ENCODE measurements at regions not wholly inside any gene's neighbourhood (a gene's known extent, or its start where the extent isn't known, plus 50 kb on each side); places are given as distances from the start of the nearest gene placed in this dataset.

GRCh38 chr3:83913381-83913780 lies 1045.4 kb upstream of the CADM2 start:
- Mint-ChIP-seq H3K4me1 (no peaks in the 10 kb centered on the region), H3K36me3 (no peaks in the 10 kb centered on the region), H3K27me3 (ENCODE audit: low read depth in 2 of 2) (no peaks in the 10 kb centered on the region), H3K4me3 (no peak overlapping the region), H3K9me3 (peaks cover 5 to 10% of the 10 kb centered on the region in 2 donors), H3K27ac (no peak overlapping the region)
- no peak for DNase-seq
- intact Hi-C loops (cut with micrococcal nuclease) = no loop called here
- WGBS (ENCODE audit: insufficient coverage) = no CpG with 5 or more reads among the region's 4 CpGs
- no peak overlapping the region for H3K4me3 ChIP-seq (ENCODE audit: low read length)
- H3K9me3 ChIP-seq (ENCODE audit: control insufficient read depth, insufficient read depth, low read length) = no peaks in the 10 kb centered on the region
- no peaks in the 10 kb centered on the region for H3K4me1 ChIP-seq (ENCODE audit: control insufficient read depth, insufficient read depth, low read length)
- H3K36me3 ChIP-seq (ENCODE audit: control insufficient read depth, insufficient read depth, low read length) = no peaks in the 10 kb centered on the region
- H3K27me3 ChIP-seq (ENCODE audit: control insufficient read depth, insufficient read depth, low read length) = no peaks in the 10 kb centered on the region
- no peak overlapping the region for H3K27ac ChIP-seq (ENCODE audit: low read length)
- ATAC-seq = no peak
- no peak for TF ChIP-seq CTCF (IDR thresholded peaks at IDR 0.05)

- ATAC-seq = no peak
- H3K36me3 Mint-ChIP-seq = peaks cover 19% of the 10 kb centered on the region
- no peak overlapping the region for H3K27ac ChIP-seq (ENCODE audit: low read length)
- intact Hi-C loops (cut with micrococcal nuclease) = no loop called here
- no peak for DNase-seq
- peaks cover 24% of the 10 kb centered on the region for H3K9me3 ChIP-seq (ENCODE audit: control insufficient read depth, insufficient read depth, low read length)
- TF ChIP-seq CTCF (IDR thresholded peaks at IDR 0.05) = no peak
- H3K9me3 Mint-ChIP-seq = peaks cover 12 to 15% of the 10 kb centered on the region in 2 donors
- no peaks in the 10 kb centered on the region for H3K4me1 Mint-ChIP-seq
- no peak overlapping the region for H3K4me3 ChIP-seq (ENCODE audit: low read length)
- no peaks in the 10 kb centered on the region for H3K27me3 ChIP-seq (ENCODE audit: control insufficient read depth, insufficient read depth, low read length)
- H3K4me1 ChIP-seq (ENCODE audit: control insufficient read depth, insufficient read depth, low read length) = no peaks in the 10 kb centered on the region
- no peaks in the 10 kb centered on the region for H3K36me3 ChIP-seq (ENCODE audit: control insufficient read depth, insufficient read depth, low read length)
- H3K27me3 Mint-ChIP-seq (ENCODE audit: low read depth in 2 of 2) = no peaks in the 10 kb centered on the region
- no peak overlapping the region for H3K27ac Mint-ChIP-seq
- WGBS (ENCODE audit: insufficient coverage) = 73% methylated on average over 4 of the region's 4 CpGs
- no peak overlapping the region for H3K4me3 Mint-ChIP-seq
These were observed 1032.5 kb upstream of the CADM2 start for GRCh38 chr3:83926291-83926690.

- intact Hi-C loops (cut with micrococcal nuclease) = no loop called here
- H3K4me3 Mint-ChIP-seq = no peak overlapping the region
- TF ChIP-seq CTCF (IDR thresholded peaks at IDR 0.05) = no peak
- H3K4me3 ChIP-seq (ENCODE audit: low read length) = no peak overlapping the region
- no peaks in the 10 kb centered on the region for H3K4me1 Mint-ChIP-seq
- H3K9me3 ChIP-seq (ENCODE audit: control insufficient read depth, insufficient read depth, low read length) = peaks cover 24% of the 10 kb centered on the region
- ATAC-seq = no peak
- H3K36me3 Mint-ChIP-seq = peaks cover 19% of the 10 kb centered on the region
- H3K4me1 ChIP-seq (ENCODE audit: control insufficient read depth, insufficient read depth, low read length) = no peaks in the 10 kb centered on the region
- 66% methylated on average over 2 of the region's 3 CpGs for WGBS (ENCODE audit: insufficient coverage)
- H3K9me3 Mint-ChIP-seq = peaks cover 16 to 21% of the 10 kb centered on the region in 2 donors
- no peaks in the 10 kb centered on the region for H3K27me3 ChIP-seq (ENCODE audit: control insufficient read depth, insufficient read depth, low read length)
- no peaks in the 10 kb centered on the region for H3K36me3 ChIP-seq (ENCODE audit: control insufficient read depth, insufficient read depth, low read length)
- no peak overlapping the region for H3K27ac Mint-ChIP-seq
- no peaks in the 10 kb centered on the region for H3K27me3 Mint-ChIP-seq (ENCODE audit: low read depth in 2 of 2)
- no peak for DNase-seq
- no peak overlapping the region for H3K27ac ChIP-seq (ENCODE audit: low read length)
These were observed 1030.4 kb upstream of the CADM2 start for GRCh38 chr3:83928391-83928790.

GRCh38 chr3:83928903-83929302 lies 1029.9 kb upstream of the CADM2 start:
- Histone ChIP-seq H3K36me3 (ENCODE audit: control insufficient read depth, insufficient read depth, low read length) (no peaks in the 10 kb centered on the region), H3K9me3 (ENCODE audit: control insufficient read depth, insufficient read depth, low read length) (peaks cover 24% of the 10 kb centered on the region), H3K27me3 (ENCODE audit: control insufficient read depth, insufficient read depth, low read length) (no peaks in the 10 kb centered on the region), H3K27ac (ENCODE audit: low read length) (no peak overlapping the region), H3K4me1 (ENCODE audit: control insufficient read depth, insufficient read depth, low read length) (no peaks in the 10 kb centered on the region), H3K4me3 (ENCODE audit: low read length) (no peak overlapping the region)
- intact Hi-C loops (cut with micrococcal nuclease) = no loop called here
- Mint-ChIP-seq H3K27ac (no peak overlapping the region), H3K9me3 (peaks cover 16 to 21% of the 10 kb centered on the region in 2 donors), H3K36me3 (peaks cover 19% of the 10 kb centered on the region), H3K27me3 (ENCODE audit: low read depth in 2 of 2) (no peaks in the 10 kb centered on the region), H3K4me3 (no peak overlapping the region), H3K4me1 (no peaks in the 10 kb centered on the region)
- ATAC-seq = no peak
- WGBS (ENCODE audit: insufficient coverage) = 91% methylated on average over 1 of the region's 2 CpGs
- no peak for TF ChIP-seq CTCF (IDR thresholded peaks at IDR 0.05)
- DNase-seq = no peak

All from natural killer cell (primary cell).